OCI-LY1 (cell line): ENCODE measurements at regions not wholly inside any gene's neighbourhood (a gene's known extent, or its start where the extent isn't known, plus 50 kb on each side); places are given as distances from the start of the nearest gene placed in this dataset.

Experiments
- H2AFZ ChIP-seq: fragments of 200-600 bp; sonication (generic), shearing (Covaris generic); 2 replicates; pipeline ENCODE4 v1.6.0; 2014; ENCODE audit warnings: antibody characterized with exemption, mild to moderate bottlenecking, low read length
- H3F3A ChIP-seq: fragments of 200-600 bp; sonication (generic), shearing (Covaris generic); 2 replicates; pipeline ENCODE4 v1.6.0; 2014; ENCODE audit warnings: mild to moderate bottlenecking, antibody characterized with exemption, low read length, moderate library complexity; ENCODE audit not compliant: insufficient read depth
- H3K27ac ChIP-seq: fragments of 200-600 bp; sonication (generic); 2 replicates; pipeline ENCODE4 v1.5.1; 2014; ENCODE audit warnings: low read length, mixed run types, mild to moderate bottlenecking, low read depth; ENCODE audit not compliant: poor library complexity, severe bottlenecking
- H3K27me3 ChIP-seq: fragments of 200-600 bp; sonication (generic); 2 replicates; pipeline ENCODE4 v1.6.0; 2014; ENCODE audit warnings: antibody characterized with exemption, mild to moderate bottlenecking, low read length, moderate library complexity; ENCODE audit not compliant: insufficient read depth
- H3K36me3 ChIP-seq: fragments of 200-600 bp; sonication (generic); 2 replicates; pipeline ENCODE4 v1.6.1; 2014; ENCODE audit warnings: mild to moderate bottlenecking, antibody characterized with exemption, low read length, moderate library complexity, mixed read lengths; ENCODE audit not compliant: insufficient read depth
- H3K4me1 ChIP-seq: fragments of 200-600 bp; sonication (generic); 2 replicates; pipeline ENCODE4 v1.5.1; 2014; ENCODE audit warnings: mild to moderate bottlenecking, low read length, moderate library complexity; ENCODE audit not compliant: insufficient read depth, severe bottlenecking
- H3K4me2 ChIP-seq: fragments of 200-600 bp; sonication (generic), shearing (Covaris generic); 2 replicates; pipeline ENCODE4 v1.6.1; 2014; ENCODE audit warnings: low read length
- H3K4me3 ChIP-seq: fragments of 200-600 bp; sonication (generic); 2 replicates; pipeline ENCODE4 v1.5.1; 2014; ENCODE audit warnings: low read length, low read depth, mild to moderate bottlenecking, mixed read lengths; ENCODE audit not compliant: poor library complexity, severe bottlenecking
- H3K79me2 ChIP-seq: fragments of 200-600 bp; shearing (Covaris generic); 2 replicates; pipeline ENCODE4 v1.6.1; 2016; ENCODE audit warnings: mixed run types, low read length, mixed read lengths; ENCODE audit not compliant: insufficient read depth
- H3K9ac ChIP-seq: fragments of 200-600 bp; sonication (generic), shearing (Covaris generic); 2 replicates; pipeline ENCODE4 v1.6.1; 2014; ENCODE audit warnings: mild to moderate bottlenecking, low read length, mixed read lengths
- H3K9me2 ChIP-seq: fragments of 200-600 bp; sonication (generic), shearing (Covaris generic); 2 replicates; pipeline ENCODE4 v1.6.1; 2014; ENCODE audit warnings: low read depth, mild to moderate bottlenecking, low read length, mixed read lengths
- H3K9me3 ChIP-seq: fragments of 200-600 bp; shearing (Covaris generic); 2 replicates; pipeline ENCODE4 v1.6.1; 2014; ENCODE audit warnings: low read length, mixed read lengths
- H4K20me1 ChIP-seq: fragments of 200-600 bp; sonication (generic), shearing (Covaris generic); 2 replicates; pipeline ENCODE4 v1.6.0; 2016; ENCODE audit warnings: mild to moderate bottlenecking, low read length; ENCODE audit not compliant: insufficient read depth
- CTCF ChIP-seq: fragments of 200-600 bp; sonication (generic), shearing (Covaris generic); IDR thresholded peaks from 2 replicates; pipeline ENCODE4 v1.5.1; 2017; ENCODE audit warnings: mild to moderate bottlenecking, antibody characterized with exemption, low read length, moderate library complexity, mixed read lengths
- EZH2 ChIP-seq: fragments of 200-600 bp; sonication (generic), shearing (Covaris generic); IDR thresholded peaks from 2 replicates; pipeline ENCODE4 v1.8.0; 2017; ENCODE audit warnings: borderline replicate concordance, mixed run types, mild to moderate bottlenecking, antibody characterized with exemption, low read length, moderate library complexity, mixed read lengths

GRCh38 chr5:116778032-116778431 is 203.4 kb upstream of the SEMA6A start:
- no peaks in the 10 kb centered on the region for H3K4me1 ChIP-seq
- no peak overlapping the region for H3K9ac ChIP-seq
- TF ChIP-seq CTCF, result no peak
- TF ChIP-seq EZH2, result no peak
- H3K4me2 ChIP-seq, result no peak overlapping the region
- H4K20me1 ChIP-seq, result no peaks in the 10 kb centered on the region
- no peak overlapping the region for H3K4me3 ChIP-seq
- H2AFZ ChIP-seq, result no peak overlapping the region
- no peaks in the 10 kb centered on the region for H3K79me2 ChIP-seq
- no peaks in the 10 kb centered on the region for H3K9me2 ChIP-seq
- no peaks in the 10 kb centered on the region for H3K36me3 ChIP-seq
- no peaks in the 10 kb centered on the region for H3K9me3 ChIP-seq
- H3F3A ChIP-seq, result no peaks in the 10 kb centered on the region
- H3K27ac ChIP-seq, result no peak overlapping the region
- no peaks in the 10 kb centered on the region for H3K27me3 ChIP-seq

GRCh38 chr5:116773926-116774325 is 199.3 kb upstream of the SEMA6A start:
- no peaks in the 10 kb centered on the region for H3K79me2 ChIP-seq
- H3K9ac ChIP-seq, result no peak overlapping the region
- H3K9me2 ChIP-seq, result no peaks in the 10 kb centered on the region
- H3K36me3 ChIP-seq, result no peaks in the 10 kb centered on the region
- H3K27me3 ChIP-seq, result no peaks in the 10 kb centered on the region
- no peak overlapping the region for H3K27ac ChIP-seq
- H2AFZ ChIP-seq, result no peak overlapping the region
- H3K4me2 ChIP-seq, result no peak overlapping the region
- no peaks in the 10 kb centered on the region for H3F3A ChIP-seq
- no peak overlapping the region for H3K4me3 ChIP-seq
- TF ChIP-seq CTCF, result no peak
- TF ChIP-seq EZH2, result no peak
- H3K9me3 ChIP-seq, result no peaks in the 10 kb centered on the region
- no peaks in the 10 kb centered on the region for H4K20me1 ChIP-seq
- H3K4me1 ChIP-seq, result no peaks in the 10 kb centered on the region

- no peak overlapping the region for H3K4me3 ChIP-seq
- no peak overlapping the region for H3K27ac ChIP-seq
- no peaks in the 10 kb centered on the region for H3K9me3 ChIP-seq
- H3K4me2 ChIP-seq, result no peak overlapping the region
- no peaks in the 10 kb centered on the region for H4K20me1 ChIP-seq
- no peaks in the 10 kb centered on the region for H3K27me3 ChIP-seq
- H3K9ac ChIP-seq, result no peak overlapping the region
- TF ChIP-seq EZH2 (no peak), CTCF (no peak)
- no peak overlapping the region for H2AFZ ChIP-seq
- H3K9me2 ChIP-seq, result no peaks in the 10 kb centered on the region
- no peaks in the 10 kb centered on the region for H3K4me1 ChIP-seq
- H3F3A ChIP-seq, result no peaks in the 10 kb centered on the region
- no peaks in the 10 kb centered on the region for H3K36me3 ChIP-seq
- no peaks in the 10 kb centered on the region for H3K79me2 ChIP-seq
Measured at GRCh38 chr5:116772806-116773205, 198.2 kb upstream of the SEMA6A start.
